IPS-18c (cell line): ENCODE measurements at regions not wholly inside any gene's neighbourhood (a gene's known extent, or its start where the extent isn't known, plus 50 kb on each side); places are given as distances from the start of the nearest gene placed in this dataset.
"Not testable (repeated sequence)": the region's sequence is repeated elsewhere in the genome, so short reads cannot be mapped to it uniquely, and the experiment has no call there.

Experiments used
- H3K4me3 ChIP-seq: 2 replicates; pipeline ENCODE4 v1.7.0; 2013; ENCODE audit warnings: low read depth, mild to moderate bottlenecking, low read length, moderate library complexity; ENCODE audit not compliant: insufficient read depth
- H3K9me3 ChIP-seq: one replicate; pipeline ENCODE4 v1.6.1; 2013; ENCODE audit warnings: mild to moderate bottlenecking, low read length, moderate library complexity; ENCODE audit not compliant: control insufficient read depth, insufficient read depth

GRCh38 chr3:6041894-6042293, 819.0 kb upstream of the GRM7 start:
- Histone ChIP-seq H3K9me3 (no peaks in the 10 kb centered on the region), H3K4me3 (no peak overlapping the region)

GRCh38 chr3:6047016-6047415, 813.9 kb upstream of the GRM7 start:
- peaks cover 2% of the 10 kb centered on the region for H3K9me3 ChIP-seq
- no peak overlapping the region for H3K4me3 ChIP-seq

GRCh38 chr3:6060251-6060650, 800.7 kb upstream of the GRM7 start:
- H3K4me3 ChIP-seq: no peak overlapping the region
- no peaks in the 10 kb centered on the region for H3K9me3 ChIP-seq

GRCh38 chr3:6062261-6063187, 798.4 kb upstream of the GRM7 start:
- Histone ChIP-seq H3K9me3 (no peaks in the 10 kb centered on the region), H3K4me3 (no peak overlapping the region)

- no peak overlapping the region for H3K4me3 ChIP-seq
- no peaks in the 10 kb centered on the region for H3K9me3 ChIP-seq
Observed at GRCh38 chr3:6066397-6066796, 794.5 kb upstream of the GRM7 start.

GRCh38 chr3:6066868-6067578, 793.9 kb upstream of the GRM7 start:
- not testable (repeated sequence) for H3K4me3 ChIP-seq, H3K9me3 ChIP-seq

GRCh38 chr3:6074952-6075351, 786.0 kb upstream of the GRM7 start:
- no peaks in the 10 kb centered on the region for H3K9me3 ChIP-seq
- H3K4me3 ChIP-seq: no peak overlapping the region

- Histone ChIP-seq H3K4me3 (no peak overlapping the region), H3K9me3 (no peaks in the 10 kb centered on the region)
Observed at GRCh38 chr3:6078436-6078835, 782.5 kb upstream of the GRM7 start.

GRCh38 chr3:6079011-6079410, 781.9 kb upstream of the GRM7 start:
- H3K9me3 ChIP-seq: no peaks in the 10 kb centered on the region
- no peak overlapping the region for H3K4me3 ChIP-seq

- Histone ChIP-seq H3K4me3 (no peak overlapping the region), H3K9me3 (no peaks in the 10 kb centered on the region)
Observed at GRCh38 chr3:6079561-6080179, 781.2 kb upstream of the GRM7 start.

GRCh38 chr3:6088433-6088832, 772.5 kb upstream of the GRM7 start:
- H3K9me3 ChIP-seq: no peaks in the 10 kb centered on the region
- H3K4me3 ChIP-seq: no peak overlapping the region

GRCh38 chr3:6089780-6090179, 771.1 kb upstream of the GRM7 start:
- H3K9me3 ChIP-seq: no peaks in the 10 kb centered on the region

GRCh38 chr3:6091262-6091661, 769.7 kb upstream of the GRM7 start:
- no peak overlapping the region for H3K4me3 ChIP-seq
- no peaks in the 10 kb centered on the region for H3K9me3 ChIP-seq

More at GRCh38 chr3:6089780-6090179, 771.1 kb upstream of the GRM7 start:
- H3K4me3 ChIP-seq: no peak overlapping the region

GRCh38 chr3:6095006-6095405, 765.9 kb upstream of the GRM7 start:
- Histone ChIP-seq H3K4me3 (no peak overlapping the region), H3K9me3 (no peaks in the 10 kb centered on the region)

- no peaks in the 10 kb centered on the region for H3K9me3 ChIP-seq
- H3K4me3 ChIP-seq: no peak overlapping the region
Observed at GRCh38 chr3:6097021-6097420, 763.9 kb upstream of the GRM7 start.

GRCh38 chr3:6097556-6097955, 763.4 kb upstream of the GRM7 start:
- no peak overlapping the region for H3K4me3 ChIP-seq
- H3K9me3 ChIP-seq: no peaks in the 10 kb centered on the region

- Histone ChIP-seq H3K4me3 (no peak overlapping the region), H3K9me3 (no peaks in the 10 kb centered on the region)
Observed at GRCh38 chr3:6098516-6099157, 762.3 kb upstream of the GRM7 start.
